Tibial nerve (tissue), 3 donors: ENCODE measurements at regions not wholly inside any gene's neighbourhood (a gene's known extent, or its start where the extent isn't known, plus 50 kb on each side); places are given as distances from the start of the nearest gene placed in this dataset.

Experiments
- POLR2A ChIP-seq, 2 donors: fragments of 450-650 bp; IDR thresholded peaks; one replicate each; pipeline ENCODE4 v1.6.1; 2017; ENCODE audit warnings: antibody characterized with exemption in 2 of 2, mild to moderate bottlenecking in 2 of 2, moderate library complexity in 2 of 2
- TF ChIP-seq, protein P1 (sequence below), 5 experiments: fragments of 200-600 bp in 3 of 5; fragments of 450-650 bp in 2 of 5; sonication (generic) in 3 of 5; IDR thresholded peaks; one replicate each; pipeline ENCODE4 v1.5.1; 2016 to 2019; ENCODE audit warnings: antibody characterized with exemption in 5 of 5, mild to moderate bottlenecking in 3 of 5, moderate library complexity in 2 of 5

DNA sequence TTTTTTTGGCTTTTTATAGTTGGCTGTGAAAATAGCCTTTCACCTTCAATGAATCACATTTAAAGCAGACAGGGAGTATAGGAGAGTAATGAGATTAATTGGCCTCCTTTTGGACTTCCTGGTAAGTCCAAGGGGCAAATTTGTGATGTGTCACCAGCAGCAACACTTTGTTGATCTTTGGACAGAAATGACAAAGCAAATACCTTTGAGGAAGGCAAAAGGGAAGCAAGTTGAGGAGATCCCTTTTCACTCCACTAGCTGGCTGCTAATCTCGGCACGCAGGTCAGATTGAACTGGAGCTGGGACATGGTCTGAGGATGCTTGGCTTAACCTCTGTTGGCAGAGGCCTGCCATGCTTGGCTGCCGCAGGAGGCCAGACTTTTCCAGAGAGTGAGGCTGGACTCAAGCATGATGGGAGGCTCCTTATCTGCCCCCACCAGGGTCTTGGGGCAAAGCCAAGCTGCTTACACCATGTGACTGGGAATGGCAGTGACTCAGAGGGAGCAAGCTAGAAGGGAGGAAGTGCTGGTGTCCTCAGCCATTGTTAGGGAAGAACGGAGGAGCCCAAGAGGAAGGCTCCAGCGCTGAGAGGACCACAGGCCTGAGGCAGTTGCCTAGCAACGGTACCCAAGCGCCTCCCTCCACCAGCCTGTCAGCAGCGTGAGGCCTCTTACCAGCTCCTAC is 174.5 kb upstream of the MAP1B start:
- TF ChIP-seq, protein P1, sequence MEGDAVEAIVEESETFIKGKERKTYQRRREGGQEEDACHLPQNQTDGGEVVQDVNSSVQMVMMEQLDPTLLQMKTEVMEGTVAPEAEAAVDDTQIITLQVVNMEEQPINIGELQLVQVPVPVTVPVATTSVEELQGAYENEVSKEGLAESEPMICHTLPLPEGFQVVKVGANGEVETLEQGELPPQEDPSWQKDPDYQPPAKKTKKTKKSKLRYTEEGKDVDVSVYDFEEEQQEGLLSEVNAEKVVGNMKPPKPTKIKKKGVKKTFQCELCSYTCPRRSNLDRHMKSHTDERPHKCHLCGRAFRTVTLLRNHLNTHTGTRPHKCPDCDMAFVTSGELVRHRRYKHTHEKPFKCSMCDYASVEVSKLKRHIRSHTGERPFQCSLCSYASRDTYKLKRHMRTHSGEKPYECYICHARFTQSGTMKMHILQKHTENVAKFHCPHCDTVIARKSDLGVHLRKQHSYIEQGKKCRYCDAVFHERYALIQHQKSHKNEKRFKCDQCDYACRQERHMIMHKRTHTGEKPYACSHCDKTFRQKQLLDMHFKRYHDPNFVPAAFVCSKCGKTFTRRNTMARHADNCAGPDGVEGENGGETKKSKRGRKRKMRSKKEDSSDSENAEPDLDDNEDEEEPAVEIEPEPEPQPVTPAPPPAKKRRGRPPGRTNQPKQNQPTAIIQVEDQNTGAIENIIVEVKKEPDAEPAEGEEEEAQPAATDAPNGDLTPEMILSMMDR (IDR thresholded peaks at IDR 0.05), result no peak
- TF ChIP-seq POLR2A (IDR thresholded peaks at IDR 0.05), result no peak
